ENCODE measurements at regions not wholly inside any gene's neighbourhood (a gene's known extent, or its start where the extent isn't known, plus 50 kb on each side); places are given as distances from the start of the nearest gene placed in this dataset.

DNA sequence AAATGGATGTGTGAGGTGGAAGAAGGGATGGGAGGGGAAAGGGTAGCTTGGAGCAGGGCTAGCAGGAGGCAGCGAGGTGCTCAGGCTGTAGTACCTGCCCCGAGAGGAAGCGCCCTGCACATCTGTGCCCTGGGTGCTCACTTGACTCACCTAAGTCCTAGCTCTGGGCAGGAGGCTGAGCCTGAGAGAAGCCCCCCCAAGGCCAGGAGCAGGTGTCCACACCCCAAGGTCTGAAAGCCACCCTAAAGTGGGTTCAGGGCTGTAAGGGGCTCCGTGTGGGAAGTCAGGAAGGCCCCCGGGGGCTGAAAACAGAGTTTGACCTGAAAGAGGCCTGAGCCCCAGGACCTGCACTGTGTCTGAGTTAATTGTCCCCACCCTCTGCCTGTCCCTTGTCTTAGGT is 95.8 kb upstream of the PODXL start:
- CTCF ChIA-PET: interaction anchor here (1.0 to 1.5 kb wide), 2 partner anchors 107 to 145 kb away, joined by 3 to 7 read pairs; no protein-coding TSS in a partner anchor
- 82% methylated on average over 5 of the region's 5 CpGs for WGBS (ENCODE audit: insufficient coverage)
- Mint-ChIP-seq H3K27ac (no peak overlapping the region), H3K27me3 (peaks cover 3% of the 10 kb centered on the region), H3K9me3 (ENCODE audit: insufficient read depth) (no peaks in the 10 kb centered on the region), H3K4me1 (no peaks in the 10 kb centered on the region), H3K4me3 (no peak overlapping the region)
- Histone ChIP-seq H3K79me2 (ENCODE audit: control insufficient read depth, insufficient read depth, low read length) (no peaks in the 10 kb centered on the region), H3K9ac (ENCODE audit: low read length) (no peak overlapping the region), H3K36me3 (replicated peaks in 1 of 2; ENCODE audit: control extremely low read depth in 1 of 2, control insufficient read depth in 1 of 2, extremely low read depth in 1 of 2, insufficient read depth in 2 of 2, low read length in 1 of 2) (no peaks in the 10 kb centered on the region), H3K9me3 (ENCODE audit: control extremely low read depth in 1 of 3, control insufficient read depth in 2 of 3, insufficient read depth in 1 of 3, low read length in 2 of 3) (no peaks in the 10 kb centered on the region), H3K4me2 (replicated peaks; ENCODE audit: low read depth, low read length, poor library complexity, severe bottlenecking) (no peak overlapping the region), H3K4me1 (ENCODE audit: control insufficient read depth in 2 of 2, insufficient read depth in 2 of 2, low read length in 2 of 2) (no peaks in the 10 kb centered on the region), H3K27me3 (replicated peaks in 1 of 4; ENCODE audit: control extremely low read depth in 1 of 4, control insufficient read depth in 3 of 4, insufficient read depth in 4 of 4, low read length in 3 of 4) (peaks cover 0 to 4% (median 0%) of the 10 kb centered on the region in 4 experiments), H2AFZ (ENCODE audit: insufficient read depth, low read depth, low read length, poor library complexity, severe bottlenecking) (no peak overlapping the region), H4K20me1 (ENCODE audit: control insufficient read depth, insufficient read depth, low read length, poor library complexity, severe bottlenecking) (no peaks in the 10 kb centered on the region), H3K4me3 (ENCODE audit: control extremely low read depth in 1 of 5, extremely low read depth in 1 of 5, insufficient read depth in 1 of 5, low read depth in 2 of 5, low read length in 4 of 5) (no peak overlapping the region), H3K27ac (ENCODE audit: low read length in 2 of 2) (no peak overlapping the region)
- no peak for TF ChIP-seq EZH2 (IDR thresholded peaks at IDR 0.05; ENCODE audit: borderline replicate concordance, insufficient read depth, low read depth, low read length, poor library complexity, severe bottlenecking)
- POLR2A ChIA-PET: no interaction called here
- no peak for DNase-seq
- ATAC-seq (ENCODE audit: low read depth): no peak
- intact Hi-C loops (cut with micrococcal nuclease): no loop called here

DNA sequence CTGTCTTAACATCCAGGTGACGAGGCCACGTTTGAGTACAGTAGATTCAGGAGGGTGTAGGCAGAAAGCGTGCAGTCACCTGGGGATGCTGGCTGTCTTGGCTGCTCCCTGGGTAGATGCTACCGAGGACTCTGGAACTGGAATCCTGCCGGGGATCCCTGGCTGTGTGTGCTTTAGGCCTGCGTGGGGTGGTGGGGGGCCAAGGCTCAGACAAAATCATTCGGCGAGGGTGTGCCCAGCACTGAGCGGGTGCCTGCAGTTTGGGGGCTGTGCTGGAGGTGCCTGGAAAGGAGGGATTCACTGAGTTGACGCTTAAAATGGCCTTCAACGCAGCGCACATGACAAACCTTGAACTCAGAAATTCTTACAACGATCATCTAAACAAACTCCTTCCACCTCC is 93.5 kb upstream of the PODXL start:
- H3K9ac ChIP-seq (ENCODE audit: low read length): no peak overlapping the region
- no peak overlapping the region for H3K4me2 ChIP-seq (replicated peaks; ENCODE audit: low read depth, low read length, poor library complexity, severe bottlenecking)
- intact Hi-C loops (cut with micrococcal nuclease): no loop called here
- no peak overlapping the region for H3K27ac ChIP-seq (ENCODE audit: low read length in 2 of 2)
- H2AFZ ChIP-seq (ENCODE audit: insufficient read depth, low read depth, low read length, poor library complexity, severe bottlenecking): no peak overlapping the region
- CTCF ChIA-PET: no interaction called here
- H3K9me3 ChIP-seq (ENCODE audit: control extremely low read depth in 1 of 3, control insufficient read depth in 2 of 3, insufficient read depth in 1 of 3, low read length in 2 of 3): no peaks in the 10 kb centered on the region
- Mint-ChIP-seq H3K9me3 (ENCODE audit: insufficient read depth) (no peaks in the 10 kb centered on the region), H3K27ac (no peak overlapping the region), H3K4me3 (no peak overlapping the region), H3K4me1 (no peaks in the 10 kb centered on the region), H3K27me3 (peaks cover 1% of the 10 kb centered on the region)
- DNase-seq: no peak
- no peaks in the 10 kb centered on the region for H3K79me2 ChIP-seq (ENCODE audit: control insufficient read depth, insufficient read depth, low read length)
- no peak for ATAC-seq (ENCODE audit: low read depth)
- H3K36me3 ChIP-seq (replicated peaks in 1 of 2; ENCODE audit: control extremely low read depth in 1 of 2, control insufficient read depth in 1 of 2, extremely low read depth in 1 of 2, insufficient read depth in 2 of 2, low read length in 1 of 2): no peaks in the 10 kb centered on the region
- no peaks in the 10 kb centered on the region for H3K4me1 ChIP-seq (ENCODE audit: control insufficient read depth in 2 of 2, insufficient read depth in 2 of 2, low read length in 2 of 2)
- POLR2A ChIA-PET: no interaction called here
- no peaks in the 10 kb centered on the region for H4K20me1 ChIP-seq (ENCODE audit: control insufficient read depth, insufficient read depth, low read length, poor library complexity, severe bottlenecking)
- TF ChIP-seq, protein P1, sequence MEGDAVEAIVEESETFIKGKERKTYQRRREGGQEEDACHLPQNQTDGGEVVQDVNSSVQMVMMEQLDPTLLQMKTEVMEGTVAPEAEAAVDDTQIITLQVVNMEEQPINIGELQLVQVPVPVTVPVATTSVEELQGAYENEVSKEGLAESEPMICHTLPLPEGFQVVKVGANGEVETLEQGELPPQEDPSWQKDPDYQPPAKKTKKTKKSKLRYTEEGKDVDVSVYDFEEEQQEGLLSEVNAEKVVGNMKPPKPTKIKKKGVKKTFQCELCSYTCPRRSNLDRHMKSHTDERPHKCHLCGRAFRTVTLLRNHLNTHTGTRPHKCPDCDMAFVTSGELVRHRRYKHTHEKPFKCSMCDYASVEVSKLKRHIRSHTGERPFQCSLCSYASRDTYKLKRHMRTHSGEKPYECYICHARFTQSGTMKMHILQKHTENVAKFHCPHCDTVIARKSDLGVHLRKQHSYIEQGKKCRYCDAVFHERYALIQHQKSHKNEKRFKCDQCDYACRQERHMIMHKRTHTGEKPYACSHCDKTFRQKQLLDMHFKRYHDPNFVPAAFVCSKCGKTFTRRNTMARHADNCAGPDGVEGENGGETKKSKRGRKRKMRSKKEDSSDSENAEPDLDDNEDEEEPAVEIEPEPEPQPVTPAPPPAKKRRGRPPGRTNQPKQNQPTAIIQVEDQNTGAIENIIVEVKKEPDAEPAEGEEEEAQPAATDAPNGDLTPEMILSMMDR (IDR thresholded peaks at IDR 0.05): no peak
- no peak for TF ChIP-seq EZH2 (IDR thresholded peaks at IDR 0.05; ENCODE audit: borderline replicate concordance, insufficient read depth, low read depth, low read length, poor library complexity, severe bottlenecking)
- WGBS (ENCODE audit: insufficient coverage): 97% methylated on average over 9 of the region's 13 CpGs
- no peak overlapping the region for H3K4me3 ChIP-seq (ENCODE audit: control extremely low read depth in 1 of 5, extremely low read depth in 1 of 5, insufficient read depth in 1 of 5, low read depth in 2 of 5, low read length in 4 of 5)
- peaks cover 0 to 1% (median 0%) of the 10 kb centered on the region in 4 experiments for H3K27me3 ChIP-seq (replicated peaks in 1 of 4; ENCODE audit: control extremely low read depth in 1 of 4, control insufficient read depth in 3 of 4, insufficient read depth in 4 of 4, low read length in 3 of 4)
